K562 (cell line): ENCODE measurements at regions not wholly inside any gene's neighbourhood (a gene's known extent, or its start where the extent isn't known, plus 50 kb on each side); places are given as distances from the start of the nearest gene placed in this dataset.

ENCODE experiments used
- FOXK2 ChIP-seq, 2 experiments: fragments of 450-650 bp; IDR thresholded peaks in 1 of 2; conservative IDR thresholded peaks in 1 of 2; 2 replicates each; pipeline ENCODE4 v1.6.1; 2016; ENCODE audit warnings: low read depth in 2 of 2, mild to moderate bottlenecking in 1 of 2
- HNRNPUL1 ChIP-seq: fragments of 200-400 bp; formaldehyde crosslinking; IDR thresholded peaks from 2 replicates; pipeline ENCODE4 v1.6.1; 2017; ENCODE audit warnings: low read length
- MLLT1 ChIP-seq, 2 experiments: fragments of 450-650 bp; IDR thresholded peaks; 2 replicates each; pipeline ENCODE4 v1.6.1; 2016
- NKRF ChIP-seq: fragments of 450-650 bp; IDR thresholded peaks from 2 replicates; pipeline ENCODE4 v1.6.1; 2016; ENCODE audit warnings: borderline replicate concordance
- PHB2 ChIP-seq: fragments of 450-650 bp; IDR thresholded peaks from 2 replicates; pipeline ENCODE4 v1.6.1; 2017; ENCODE audit warnings: low read depth
- POLR2A ChIP-seq: fragments of 450-650 bp; conservative IDR thresholded peaks from 2 replicates; pipeline ENCODE4 v1.6.1; 2016
- POLR2H ChIP-seq: IDR thresholded peaks from 2 replicates; pipeline ENCODE4 v1.6.1; 2016; ENCODE audit warnings: missing genetic modification characterization, low read depth, mild to moderate bottlenecking, control low read depth, missing compliant biosample characterization, moderate library complexity
- RUNX1 ChIP-seq: sonication (generic); IDR thresholded peaks from 2 replicates; pipeline ENCODE4 v1.6.1; 2016; ENCODE audit warnings: antibody characterized with exemption, low read depth
- SETDB1 ChIP-seq: IDR thresholded peaks from one replicate; pipeline ENCODE4 v1.6.1; 2012; ENCODE audit warnings: low read length, control low read depth, inconsistent platforms
- ZNF695 ChIP-seq: fragments of 450-650 bp; formaldehyde crosslinking; IDR thresholded peaks from 2 replicates; pipeline ENCODE4 v1.4.0; 2020; ENCODE audit warnings: mild to moderate bottlenecking, moderate library complexity
- TF ChIP-seq, protein P1 (sequence below): sonication (generic); formaldehyde crosslinking; IDR thresholded peaks from 2 replicates; pipeline ENCODE4 v1.8.0; 2023; ENCODE audit warnings: missing genetic modification reagents, mild to moderate bottlenecking, borderline replicate concordance

GRCh38 chr3:59526999-59527398, 477.2 kb upstream of the CFAP20DC start (continued):
- TF ChIP-seq, protein P1, sequence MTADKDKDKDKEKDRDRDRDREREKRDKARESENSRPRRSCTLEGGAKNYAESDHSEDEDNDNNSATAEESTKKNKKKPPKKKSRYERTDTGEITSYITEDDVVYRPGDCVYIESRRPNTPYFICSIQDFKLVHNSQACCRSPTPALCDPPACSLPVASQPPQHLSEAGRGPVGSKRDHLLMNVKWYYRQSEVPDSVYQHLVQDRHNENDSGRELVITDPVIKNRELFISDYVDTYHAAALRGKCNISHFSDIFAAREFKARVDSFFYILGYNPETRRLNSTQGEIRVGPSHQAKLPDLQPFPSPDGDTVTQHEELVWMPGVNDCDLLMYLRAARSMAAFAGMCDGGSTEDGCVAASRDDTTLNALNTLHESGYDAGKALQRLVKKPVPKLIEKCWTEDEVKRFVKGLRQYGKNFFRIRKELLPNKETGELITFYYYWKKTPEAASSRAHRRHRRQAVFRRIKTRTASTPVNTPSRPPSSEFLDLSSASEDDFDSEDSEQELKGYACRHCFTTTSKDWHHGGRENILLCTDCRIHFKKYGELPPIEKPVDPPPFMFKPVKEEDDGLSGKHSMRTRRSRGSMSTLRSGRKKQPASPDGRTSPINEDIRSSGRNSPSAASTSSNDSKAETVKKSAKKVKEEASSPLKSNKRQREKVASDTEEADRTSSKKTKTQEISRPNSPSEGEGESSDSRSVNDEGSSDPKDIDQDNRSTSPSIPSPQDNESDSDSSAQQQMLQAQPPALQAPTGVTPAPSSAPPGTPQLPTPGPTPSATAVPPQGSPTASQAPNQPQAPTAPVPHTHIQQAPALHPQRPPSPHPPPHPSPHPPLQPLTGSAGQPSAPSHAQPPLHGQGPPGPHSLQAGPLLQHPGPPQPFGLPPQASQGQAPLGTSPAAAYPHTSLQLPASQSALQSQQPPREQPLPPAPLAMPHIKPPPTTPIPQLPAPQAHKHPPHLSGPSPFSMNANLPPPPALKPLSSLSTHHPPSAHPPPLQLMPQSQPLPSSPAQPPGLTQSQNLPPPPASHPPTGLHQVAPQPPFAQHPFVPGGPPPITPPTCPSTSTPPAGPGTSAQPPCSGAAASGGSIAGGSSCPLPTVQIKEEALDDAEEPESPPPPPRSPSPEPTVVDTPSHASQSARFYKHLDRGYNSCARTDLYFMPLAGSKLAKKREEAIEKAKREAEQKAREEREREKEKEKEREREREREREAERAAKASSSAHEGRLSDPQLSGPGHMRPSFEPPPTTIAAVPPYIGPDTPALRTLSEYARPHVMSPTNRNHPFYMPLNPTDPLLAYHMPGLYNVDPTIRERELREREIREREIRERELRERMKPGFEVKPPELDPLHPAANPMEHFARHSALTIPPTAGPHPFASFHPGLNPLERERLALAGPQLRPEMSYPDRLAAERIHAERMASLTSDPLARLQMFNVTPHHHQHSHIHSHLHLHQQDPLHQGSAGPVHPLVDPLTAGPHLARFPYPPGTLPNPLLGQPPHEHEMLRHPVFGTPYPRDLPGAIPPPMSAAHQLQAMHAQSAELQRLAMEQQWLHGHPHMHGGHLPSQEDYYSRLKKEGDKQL (CRISPR knock-in tag) = no peak
- TF ChIP-seq FOXK2 (conservative IDR thresholded peaks at IDR 0.05 in 1 of 2, IDR thresholded peaks at IDR 0.05 in 1 of 2; ENCODE audit: low read depth in 2 of 2) (no peak), SETDB1 (no peak), HNRNPUL1 (no peak), POLR2A (no peak), RUNX1 (no peak), PHB2 (no peak), NKRF (no peak), POLR2H (no peak), ZNF695 (CRISPR knock-in tag) (no peak), MLLT1 (IDR thresholded peaks at IDR 0.05) (no peak)
